HUDEP-2 (cell line): ENCODE measurements at regions not wholly inside any gene's neighbourhood (a gene's known extent, or its start where the extent isn't known, plus 50 kb on each side); places are given as distances from the start of the nearest gene placed in this dataset.
"Not testable (repeated sequence)": the region's sequence is repeated elsewhere in the genome, so short reads cannot be mapped to it uniquely, and the experiment has no call there.

ENCODE experiments used
- DNase-seq, 76 experiments: peaks; one replicate each; lab custom pipeline; 2025; ENCODE audit not compliant: unreplicated experiment in 76 of 76; lab: John Stamatoyannopoulos, UW

DNA sequence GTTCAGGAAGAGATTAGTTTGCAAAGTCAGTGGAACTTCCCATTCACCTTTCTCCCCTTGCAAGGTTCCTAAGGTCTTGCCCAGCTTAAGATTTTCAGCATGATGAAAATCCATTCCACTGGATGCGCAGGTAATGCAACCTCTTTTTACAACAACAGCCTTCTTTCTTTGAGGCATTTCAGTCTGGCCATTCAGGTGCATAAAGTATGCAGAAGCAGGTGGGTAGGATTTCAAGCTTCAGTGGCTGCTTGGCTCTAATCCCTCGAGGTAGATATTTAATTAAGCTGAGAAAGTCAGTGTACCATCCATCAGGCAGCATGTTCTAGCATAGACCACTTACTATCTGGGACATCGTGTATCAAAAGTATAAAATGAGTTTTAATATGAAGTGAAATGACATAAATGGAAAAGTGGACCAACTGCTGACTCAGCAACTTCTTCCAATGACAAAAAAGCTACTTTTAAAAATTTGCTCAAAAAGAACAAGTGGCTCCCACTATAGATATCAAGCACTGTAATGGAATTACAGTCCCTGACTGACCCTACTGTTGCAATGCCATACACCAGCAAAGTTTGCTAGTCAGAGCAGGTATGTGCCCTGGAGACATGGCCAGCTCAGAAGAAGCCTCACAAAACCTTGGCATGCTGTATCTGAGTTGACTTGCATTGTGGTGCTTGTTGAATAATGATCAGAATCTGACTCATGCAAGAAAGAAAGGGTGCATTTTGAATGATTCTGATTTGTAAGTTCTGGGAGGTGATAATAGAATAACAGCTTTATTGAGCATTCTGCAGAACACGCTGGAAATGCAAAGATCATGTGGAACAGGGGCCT is 459.9 kb upstream of the MCTP2 start:
- DNase-seq, result no peak

DNA sequence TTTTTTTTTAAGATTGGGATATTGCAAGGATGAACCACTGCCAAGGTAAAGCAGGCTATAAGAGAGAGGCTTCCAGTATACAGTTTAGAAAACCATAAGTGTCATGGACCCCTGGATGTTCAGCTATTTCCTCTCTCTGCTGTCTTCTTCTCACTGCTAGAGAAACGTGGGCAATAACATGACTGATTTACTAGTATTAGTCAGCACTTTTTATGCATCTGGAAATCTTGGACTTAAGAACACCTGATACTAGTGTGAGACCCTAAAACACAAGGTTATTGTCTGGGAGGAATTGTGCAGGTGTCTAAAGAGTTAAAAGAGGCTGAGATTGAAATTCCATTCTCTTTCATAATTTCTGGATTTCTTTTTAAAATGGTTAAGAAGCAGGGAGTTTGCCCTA is 460.6 kb upstream of the MCTP2 start:
- DNase-seq, result no peak

DNA sequence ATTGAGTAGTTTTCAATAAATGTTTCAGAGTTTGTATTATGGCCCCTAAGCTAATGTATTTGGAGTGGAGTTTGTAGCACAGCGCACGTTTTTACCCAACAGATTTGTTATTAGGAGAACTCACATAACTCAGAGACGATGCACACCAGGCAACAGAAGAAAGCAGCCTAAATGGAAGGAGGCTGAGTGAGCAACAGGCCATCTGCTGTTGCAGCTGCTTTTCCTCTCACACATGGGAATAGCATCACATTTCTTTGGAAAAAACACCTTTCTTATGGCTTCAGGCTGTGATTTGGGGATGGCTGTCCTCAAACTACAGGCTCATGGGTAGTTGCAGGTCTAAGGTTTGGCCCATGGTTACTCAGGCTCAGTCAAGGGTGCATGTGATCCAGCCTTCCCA is 469.3 kb upstream of the MCTP2 start:
- DNase-seq, result no peak

DNA sequence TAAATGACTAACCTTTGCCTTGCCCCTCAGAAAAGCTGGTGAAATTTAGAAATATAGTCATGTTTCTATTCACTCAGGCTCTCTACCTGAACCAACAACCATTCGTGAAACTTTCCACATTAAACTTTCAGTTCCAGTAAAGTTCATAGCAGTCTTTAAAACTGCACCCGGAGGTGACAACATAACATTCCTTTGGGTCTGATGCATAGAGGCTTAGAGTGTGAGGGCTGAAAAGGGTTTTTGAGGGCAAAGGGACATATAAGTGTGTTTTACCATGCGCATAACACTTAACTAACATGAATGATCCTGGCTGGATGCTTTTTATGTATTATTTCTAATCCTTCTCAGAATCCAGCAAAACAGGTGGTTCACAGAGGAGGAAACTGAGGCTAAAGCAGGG is 471.7 kb upstream of the MCTP2 start:
- no peak for DNase-seq

DNA sequence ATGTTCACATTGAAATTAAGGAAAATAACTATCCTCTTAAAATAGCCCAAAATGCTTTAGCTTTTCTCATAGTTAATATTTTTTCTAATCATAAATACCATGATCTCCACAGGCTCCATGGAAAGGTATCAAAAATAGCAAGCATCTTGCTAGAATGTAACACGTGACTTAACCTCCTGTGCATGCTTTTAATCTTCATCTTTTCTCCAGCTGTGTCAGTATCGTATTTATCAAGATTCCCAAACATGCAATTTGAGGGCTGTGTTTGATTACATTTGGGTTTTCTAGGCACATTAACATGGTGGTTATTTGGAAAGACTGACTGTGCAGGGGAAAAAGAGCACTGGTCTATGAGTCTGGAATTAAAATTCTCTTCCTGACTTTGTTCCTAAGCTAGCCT is 472.5 kb upstream of the MCTP2 start:
- no peak for DNase-seq

DNA sequence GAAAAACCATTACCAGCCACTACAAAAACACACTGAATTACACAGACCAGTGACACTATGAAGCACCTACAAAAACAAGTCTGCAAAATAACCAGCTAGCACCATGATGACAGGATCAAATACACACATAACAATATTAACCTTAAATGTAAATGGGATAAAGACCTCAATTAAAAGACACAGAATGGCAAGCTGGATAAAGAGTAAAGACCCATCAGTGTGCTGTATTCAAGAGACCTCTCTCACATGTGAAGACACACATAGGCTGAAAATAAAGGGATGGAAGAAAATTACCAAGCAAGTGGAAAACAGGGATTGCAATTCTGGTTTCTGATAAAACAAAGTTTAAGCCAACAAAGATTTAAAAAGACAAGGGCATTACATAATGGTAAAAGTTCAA is 482.7 kb upstream of the MCTP2 start:
- DNase-seq, result no peak

DNA sequence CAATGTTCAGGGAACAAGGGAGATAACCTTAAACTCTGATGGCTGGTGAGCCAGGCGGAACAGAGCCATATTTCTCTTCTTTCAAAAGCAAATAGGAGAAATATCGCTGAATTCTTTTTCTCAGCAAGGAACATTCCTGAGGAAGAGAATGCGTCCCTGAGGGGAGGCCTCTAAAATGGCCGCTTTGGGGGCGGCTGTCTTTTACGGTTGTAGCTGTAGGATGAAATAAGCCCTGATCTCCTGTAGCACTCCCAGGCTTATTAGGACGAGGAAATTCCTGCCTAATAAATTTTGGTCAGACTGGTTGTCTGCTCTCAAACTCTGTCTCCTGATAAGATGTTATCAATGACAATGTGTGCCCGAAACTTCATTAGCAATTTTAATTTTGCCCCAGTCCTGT is 496.4 kb upstream of the MCTP2 start:
- DNase-seq, result not testable (repeated sequence)

DNA sequence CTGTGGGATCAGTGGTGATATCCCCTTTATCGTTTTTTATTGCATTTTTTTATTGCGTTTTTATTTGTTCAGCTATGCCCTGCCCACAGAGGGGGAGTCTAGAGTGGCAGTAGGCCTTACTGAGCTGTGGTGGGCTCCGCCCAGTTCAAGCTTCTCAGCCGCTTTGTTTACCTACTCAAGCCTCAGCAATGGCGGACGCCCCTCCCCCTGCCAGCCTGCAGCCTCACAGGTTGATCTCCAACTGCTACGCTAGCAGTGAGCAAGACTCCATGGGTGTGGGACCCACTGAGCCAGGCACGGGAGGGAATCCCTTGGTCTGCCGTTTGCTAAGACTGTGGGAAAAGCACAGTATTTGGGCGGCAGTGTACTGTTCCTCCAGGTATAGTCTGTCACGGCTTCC is 500.6 kb upstream of the MCTP2 start:
- no peak for DNase-seq

DNA sequence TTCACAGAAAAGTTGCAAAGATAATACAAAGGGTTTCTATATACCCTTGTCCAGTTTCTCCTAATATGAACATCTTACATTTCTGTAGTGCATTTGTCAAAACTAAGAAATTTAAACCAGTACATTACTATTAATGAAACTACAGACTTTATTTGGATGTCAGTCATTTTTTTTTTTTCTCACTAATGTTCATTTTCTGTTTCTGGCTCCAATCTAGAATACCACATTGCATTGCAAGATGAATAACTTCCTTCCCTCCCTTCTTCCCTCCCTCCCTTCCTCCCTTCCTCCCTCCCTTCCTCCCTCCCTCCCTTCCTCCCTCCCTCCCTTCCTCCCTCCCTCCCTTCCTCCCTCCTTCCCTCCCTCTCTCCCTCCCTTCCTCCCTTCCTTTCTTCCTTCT is 509.2 kb upstream of the MCTP2 start:
- no peak for DNase-seq

DNA sequence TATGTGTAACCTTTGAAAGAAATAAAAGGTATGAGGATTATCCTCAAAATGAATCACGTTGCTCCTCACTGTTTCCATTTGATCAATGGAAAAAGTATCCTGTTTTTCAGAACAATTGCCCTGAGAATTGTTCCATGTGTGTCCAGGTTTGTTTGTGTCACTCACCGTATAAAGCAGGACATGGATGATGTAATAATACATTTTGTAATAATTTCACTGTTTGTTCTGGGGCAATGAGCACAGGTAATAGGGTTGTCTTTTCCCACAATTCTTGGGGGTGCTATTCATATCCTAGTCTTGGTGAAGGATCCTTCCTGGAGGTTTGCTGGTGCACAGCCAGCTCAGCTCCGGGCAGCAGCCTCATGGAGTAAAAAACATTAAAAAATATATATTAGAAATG is 510.8 kb upstream of the MCTP2 start:
- no peak for DNase-seq

DNA sequence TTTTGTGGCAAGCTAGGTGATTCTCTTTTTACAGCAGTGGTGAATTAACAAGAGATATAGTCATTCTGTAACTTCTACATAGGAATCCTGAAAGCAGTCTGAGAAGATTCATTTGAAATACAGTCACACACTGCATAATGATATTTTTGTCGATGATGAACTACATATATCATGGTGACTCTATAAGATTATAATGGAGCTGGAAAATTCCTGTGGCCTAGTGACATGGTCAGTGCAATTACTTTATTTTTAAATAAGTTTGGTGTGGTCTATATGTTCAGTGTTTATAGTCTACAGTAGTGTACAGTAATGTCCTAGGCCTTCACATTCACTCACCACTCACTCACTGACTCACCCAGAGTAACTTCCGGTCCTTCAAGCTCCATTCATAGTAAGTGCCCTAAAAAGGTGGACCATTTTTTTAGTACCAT is 511.4 kb upstream of the MCTP2 start:
- no peak for DNase-seq

DNA sequence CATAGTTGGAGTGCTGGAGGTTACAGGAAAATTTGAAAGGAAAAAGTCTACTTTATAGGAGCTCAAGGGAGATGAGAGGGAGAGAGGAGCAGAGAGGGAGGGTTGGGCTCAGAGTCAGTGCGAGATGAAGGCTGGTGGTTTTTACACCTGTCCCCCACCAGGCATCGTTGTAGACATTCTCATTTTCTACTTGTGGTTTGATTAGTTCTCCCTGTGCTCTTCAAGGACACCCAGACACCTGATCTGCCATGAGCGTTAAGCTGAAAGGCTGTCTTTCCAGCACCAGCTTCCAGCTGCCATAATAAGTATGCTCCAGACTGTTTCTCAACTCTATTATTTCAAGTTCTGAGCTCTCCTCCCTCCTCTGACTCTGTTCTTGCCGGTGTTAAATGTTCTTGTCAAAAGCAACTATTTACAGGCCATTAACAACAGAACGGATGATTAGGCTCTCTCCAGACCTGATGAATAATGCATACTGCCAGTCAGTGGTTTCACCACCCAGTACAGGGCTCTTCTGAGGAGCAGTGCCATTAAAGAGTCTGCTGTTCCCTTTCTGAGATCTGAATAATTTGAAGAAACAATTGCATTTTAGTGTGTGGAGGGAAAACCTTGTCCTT is 514.6 kb upstream of the MCTP2 start:
- no peak for DNase-seq

DNA sequence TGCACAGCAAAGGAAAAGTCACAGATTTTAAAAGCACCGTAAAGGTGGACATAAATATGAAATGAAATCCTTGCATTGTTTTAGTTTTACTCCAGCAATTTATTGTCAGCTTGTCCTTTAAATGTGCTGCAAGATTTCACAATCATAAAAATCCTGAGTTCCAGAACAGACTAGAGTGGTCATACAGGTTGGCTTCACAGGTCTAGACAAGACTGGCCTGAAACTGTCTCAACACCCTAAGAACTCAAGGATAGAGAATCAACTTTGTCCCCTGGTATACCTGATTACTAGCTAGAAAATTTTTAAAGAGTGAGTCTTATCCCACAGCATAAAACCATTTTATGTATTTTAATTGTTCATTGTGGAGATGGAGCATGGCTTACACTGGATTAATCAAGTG is 521.7 kb upstream of the MCTP2 start:
- no peak for DNase-seq

DNA sequence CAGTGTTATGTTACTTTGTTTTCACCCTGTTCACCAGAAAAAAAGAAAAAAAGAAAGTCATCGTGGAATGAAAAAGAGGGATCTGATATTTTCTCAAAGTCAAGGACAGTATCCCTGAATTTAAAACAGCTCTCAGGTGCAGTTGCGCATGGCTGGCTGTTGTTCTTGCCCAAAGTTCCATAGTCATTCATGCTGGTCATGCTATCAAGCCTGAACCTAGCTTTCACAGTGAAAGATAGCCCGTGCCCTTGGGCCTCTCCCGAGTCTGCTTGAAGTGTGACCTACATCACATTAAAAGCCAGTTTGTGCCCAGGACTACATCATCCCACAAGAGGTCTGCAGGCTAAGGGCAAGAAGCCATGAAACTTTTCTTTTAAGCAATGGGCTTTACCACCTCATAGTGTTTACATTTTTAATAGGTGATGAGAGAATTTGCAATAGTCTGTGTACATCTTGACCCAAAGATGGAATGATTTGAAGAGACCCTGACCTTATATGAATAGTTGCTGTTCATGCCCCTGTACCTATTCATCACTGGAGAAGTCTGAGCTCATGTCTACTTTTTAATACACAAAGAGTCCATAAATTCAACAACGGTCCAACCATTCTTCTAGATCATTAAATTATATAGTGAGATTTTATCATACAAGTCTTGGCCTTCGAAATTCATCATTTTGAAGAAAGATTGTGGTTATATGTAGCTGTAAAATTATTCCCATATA is 522.5 kb upstream of the MCTP2 start:
- DNase-seq, result no peak

DNA sequence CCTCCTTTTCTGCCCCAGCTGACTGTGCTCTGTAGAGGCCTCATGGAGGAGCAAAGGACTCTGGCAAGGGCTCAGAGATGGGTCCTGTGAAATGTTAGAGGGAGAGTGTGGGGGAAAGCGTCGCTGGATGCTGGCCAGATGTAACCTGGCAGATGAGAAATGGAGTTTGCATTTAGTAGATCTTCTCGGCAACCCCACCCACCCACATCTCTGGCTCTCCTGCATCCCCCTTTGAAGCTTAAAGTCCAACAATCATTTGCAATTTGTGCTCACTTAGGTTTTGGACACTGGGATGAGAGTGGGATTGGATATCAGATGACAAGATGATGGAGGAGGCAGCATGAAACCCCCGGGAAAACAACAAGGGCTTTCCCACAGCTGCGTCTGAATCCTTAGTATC is 523.6 kb upstream of the MCTP2 start:
- no peak for DNase-seq

DNA sequence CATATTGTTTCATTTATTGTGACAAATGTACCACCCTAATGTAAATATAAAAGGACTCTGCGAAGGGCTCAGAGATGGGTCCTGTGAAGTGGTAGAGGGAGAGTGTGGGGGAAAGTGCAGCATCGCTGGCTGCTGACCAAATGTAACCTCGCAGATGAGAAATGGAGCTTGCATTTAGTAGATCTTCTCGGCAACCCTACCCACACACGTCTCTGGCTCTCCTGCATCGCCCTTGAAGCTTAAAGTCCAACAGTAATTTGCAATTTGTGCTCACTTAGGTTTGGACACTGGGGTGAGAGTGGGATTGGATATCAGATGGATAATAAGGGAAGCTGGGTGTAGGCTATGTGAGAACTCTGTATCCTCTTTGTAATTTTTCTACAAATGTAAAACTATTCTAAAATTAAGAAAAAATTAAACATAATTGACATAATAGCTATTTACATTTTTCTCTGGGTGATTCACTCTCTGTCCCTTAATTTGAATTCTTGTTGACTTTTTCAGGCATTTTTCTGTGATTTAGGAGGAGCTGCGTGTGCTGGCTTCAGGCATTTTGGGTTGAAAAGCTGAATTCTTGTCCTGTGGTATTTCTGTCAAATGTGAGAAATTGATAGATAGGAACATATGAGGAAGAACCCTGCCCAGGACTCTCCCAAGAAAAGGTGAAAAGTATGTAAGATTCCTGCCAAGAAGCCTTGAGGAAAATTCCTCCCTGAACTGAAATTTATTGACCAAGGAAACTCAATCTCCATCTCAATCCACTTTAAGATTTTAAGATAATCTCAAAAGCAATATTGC is 524.7 kb upstream of the MCTP2 start:
- no peak for DNase-seq

DNA sequence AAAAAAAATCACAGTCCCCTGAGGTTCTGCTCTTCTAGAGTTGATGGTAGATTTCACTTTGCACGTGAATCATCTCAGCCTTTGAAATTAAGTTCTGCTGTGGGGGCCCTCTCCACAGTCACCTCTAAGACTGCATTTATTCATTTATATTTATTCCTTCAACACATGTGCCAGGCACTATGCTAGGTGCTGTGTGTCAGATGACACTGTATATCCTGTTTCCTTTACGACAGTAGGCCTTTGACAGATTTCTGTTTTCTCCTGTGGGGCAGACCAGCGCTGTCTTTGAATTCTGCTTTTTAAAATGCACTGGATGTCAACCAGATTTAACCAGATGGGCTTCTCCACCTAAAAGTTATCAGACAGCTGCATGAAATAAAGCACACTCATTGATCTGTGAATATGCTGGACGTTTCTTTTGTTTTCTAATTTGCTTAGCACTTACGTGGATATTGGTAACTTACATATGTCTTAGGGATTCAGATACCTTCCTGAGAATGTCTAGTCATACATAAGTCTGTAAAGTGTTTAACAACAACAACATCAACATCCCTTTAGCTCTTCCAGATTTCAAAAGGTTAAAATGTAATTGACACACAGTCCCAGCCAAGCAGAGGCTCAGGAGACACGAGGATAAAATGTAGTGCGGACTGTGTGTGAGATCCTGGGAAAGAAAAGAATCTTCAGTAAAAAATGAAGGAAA is 525.5 kb upstream of the MCTP2 start:
- DNase-seq, result no peak

DNA sequence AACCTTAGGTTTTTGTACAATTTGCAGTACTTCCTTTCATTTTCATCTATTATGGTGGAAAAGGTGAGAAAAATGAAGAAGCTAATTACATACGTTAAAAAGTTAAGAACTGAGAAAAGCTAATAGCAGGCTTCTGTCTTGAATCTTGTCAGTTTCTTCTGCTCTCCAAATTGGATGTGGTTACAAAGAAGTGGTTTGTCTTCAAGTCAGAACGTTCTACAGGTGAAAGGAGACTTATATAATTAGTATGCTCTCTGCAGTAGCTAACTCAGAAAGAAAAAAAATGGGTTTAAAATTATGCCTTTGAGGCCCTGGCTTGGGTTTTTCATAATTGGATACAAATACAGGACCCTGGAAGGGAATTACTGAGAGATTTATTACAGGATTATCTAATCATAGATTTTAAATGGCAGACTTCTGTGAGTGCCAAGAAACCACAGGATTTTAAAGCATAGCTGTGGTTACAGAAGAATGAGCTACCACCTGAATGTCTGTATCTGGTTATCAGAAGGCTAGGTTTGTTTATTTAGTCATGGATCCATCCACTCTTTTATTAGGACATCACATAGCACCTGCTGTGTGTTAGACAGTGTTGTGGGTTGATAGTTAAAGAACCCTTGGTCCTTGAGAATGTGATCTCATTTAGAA is 528.1 kb upstream of the MCTP2 start:
- no peak for DNase-seq

DNA sequence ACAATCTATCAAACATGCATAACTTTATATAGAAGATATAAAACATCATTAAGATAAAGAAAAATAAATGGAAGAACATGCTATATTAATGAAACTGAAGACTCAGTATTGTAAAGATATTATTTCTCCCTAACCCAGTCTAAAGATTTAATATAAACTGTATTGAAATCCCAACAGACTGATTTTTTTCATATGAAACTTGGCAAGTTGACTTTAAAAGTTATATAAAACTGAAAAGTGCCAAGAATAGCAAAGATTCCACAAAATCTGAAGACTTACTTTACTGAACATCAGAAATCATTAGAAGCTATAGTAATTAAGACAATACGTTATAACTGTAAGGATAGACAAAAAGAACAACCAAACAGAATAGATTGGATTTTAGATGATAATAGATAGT is 531.3 kb upstream of the MCTP2 start:
- no peak for DNase-seq

DNA sequence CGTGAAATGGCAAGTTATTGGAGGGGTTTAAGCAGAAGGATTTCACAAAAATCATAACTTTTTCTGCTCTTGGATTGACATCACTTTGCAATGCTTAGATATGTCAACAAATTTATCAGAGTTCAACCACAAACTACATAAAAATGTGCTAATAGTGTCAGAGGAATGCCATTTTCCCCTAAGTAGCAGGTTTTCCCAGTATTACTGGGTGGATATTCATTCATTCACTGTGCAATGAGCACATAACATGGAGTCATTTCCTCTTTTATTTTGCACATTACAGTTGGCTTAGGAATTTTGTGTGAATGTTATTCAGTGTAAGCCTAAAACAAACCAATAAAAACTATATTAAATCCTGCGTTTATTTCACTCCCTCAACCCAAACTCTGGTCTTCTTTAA is 537.3 kb upstream of the MCTP2 start:
- no peak for DNase-seq
